NCI-H2196 (cell line): ENCODE measurements at regions not wholly inside any gene's neighbourhood (a gene's known extent, or its start where the extent isn't known, plus 50 kb on each side); places are given as distances from the start of the nearest gene placed in this dataset.

Experiments
- DNase-seq: peaks from one replicate; lab custom pipeline; 2025; ENCODE audit not compliant: unreplicated experiment; lab: John Stamatoyannopoulos, UW

- no peak for DNase-seq
These were observed 65.3 kb upstream of the ZMIZ1 start for GRCh38 chr10:79003183-79004100.

- DNase-seq, result no peak
These were observed 64.5 kb upstream of the ZMIZ1 start for GRCh38 chr10:79004311-79004710.

DNA sequence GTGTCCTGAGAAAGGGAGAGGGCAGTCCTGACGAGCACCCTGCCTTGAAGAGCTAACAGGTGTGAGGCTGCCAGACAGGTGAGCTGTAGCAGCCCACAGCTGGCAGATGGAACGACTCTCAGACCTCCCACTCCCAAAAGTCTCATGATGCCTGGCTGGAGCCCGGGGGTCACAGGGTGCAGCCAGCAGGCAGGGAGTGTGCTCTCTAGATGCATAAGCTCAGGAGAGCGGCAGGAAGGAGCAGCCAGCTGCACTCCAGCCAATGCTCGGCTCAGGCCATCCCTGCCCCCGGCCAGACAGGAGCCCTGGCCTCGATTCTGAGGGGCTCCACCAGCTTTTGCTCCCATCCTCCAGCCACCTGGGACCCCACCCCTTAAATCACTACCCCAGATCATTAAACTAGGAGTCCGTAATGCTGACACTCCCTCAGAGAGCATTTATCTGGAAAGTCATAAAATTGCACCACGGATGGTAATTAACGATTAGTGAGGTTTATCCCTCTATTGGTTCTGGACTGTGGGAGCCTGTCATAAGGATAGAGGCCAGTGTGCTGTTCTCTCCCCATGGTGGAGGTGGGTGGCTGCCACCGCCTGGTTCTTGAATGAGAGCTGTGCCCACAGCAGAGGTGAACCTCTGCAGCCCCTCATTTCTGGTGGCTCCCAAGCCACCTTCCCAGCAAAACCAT lies 63.5 kb upstream of the ZMIZ1 start:
- no peak for DNase-seq

DNA sequence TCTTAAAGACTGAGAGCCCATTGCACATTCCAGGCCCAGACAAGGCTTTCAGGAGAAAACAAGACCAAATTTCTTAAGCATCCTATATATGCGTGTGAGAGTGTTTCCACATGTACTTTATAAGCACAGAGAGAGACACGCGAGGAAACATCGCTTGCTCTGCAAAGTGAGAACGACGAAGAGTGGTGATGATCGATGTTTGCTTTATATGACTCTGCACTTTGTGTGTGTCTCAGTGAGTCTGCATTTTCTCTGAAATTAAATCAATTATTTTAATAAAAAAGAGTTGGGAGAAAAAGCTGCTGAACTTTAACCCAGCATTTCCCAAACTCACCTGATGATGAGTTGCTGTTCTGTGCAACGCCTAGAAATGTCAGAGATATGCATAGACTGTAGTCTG lies 61.7 kb upstream of the ZMIZ1 start:
- DNase-seq, result no peak

DNA sequence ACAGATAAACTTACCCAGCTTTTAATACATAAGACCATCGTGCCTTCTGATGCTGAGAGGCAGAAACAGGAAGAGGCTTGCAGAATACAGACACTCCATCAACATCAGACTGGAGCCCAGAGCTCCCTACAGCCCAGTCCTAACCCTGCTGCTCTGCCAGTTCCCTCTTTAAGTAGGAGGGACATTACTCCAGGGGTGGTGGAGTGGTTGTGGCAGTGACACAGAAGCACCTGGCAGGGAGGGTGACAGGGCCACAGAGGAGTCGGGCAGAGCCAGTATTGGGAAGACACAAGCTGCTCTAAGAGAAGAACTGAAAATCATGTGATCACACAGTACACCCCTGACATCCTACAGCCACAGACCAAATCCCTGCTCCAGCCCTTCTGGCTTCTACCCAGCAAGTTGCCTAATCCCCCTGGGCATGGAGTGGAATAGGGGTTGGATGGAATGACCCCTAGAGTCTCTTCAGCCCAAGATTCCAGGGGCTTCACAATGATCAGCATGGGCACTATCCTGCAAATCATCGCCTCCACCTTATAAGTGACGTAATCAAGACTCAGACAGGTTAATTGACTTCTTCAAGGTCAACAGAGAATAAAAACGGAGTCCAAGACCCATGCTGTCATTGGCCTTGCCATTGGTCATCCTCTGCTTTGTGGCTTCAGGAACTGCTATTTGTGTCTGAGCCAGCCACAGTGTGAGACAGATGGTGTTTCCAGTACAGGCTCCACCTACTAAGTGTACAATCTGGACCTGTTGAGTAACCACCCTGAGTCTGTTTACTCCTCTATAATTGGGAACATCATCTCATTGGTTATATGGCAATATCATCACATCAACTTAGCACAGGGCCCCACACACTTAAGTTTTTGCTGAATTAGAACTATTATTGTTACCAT lies 61.1 kb upstream of the ZMIZ1 start:
- DNase-seq, result no peak

DNA sequence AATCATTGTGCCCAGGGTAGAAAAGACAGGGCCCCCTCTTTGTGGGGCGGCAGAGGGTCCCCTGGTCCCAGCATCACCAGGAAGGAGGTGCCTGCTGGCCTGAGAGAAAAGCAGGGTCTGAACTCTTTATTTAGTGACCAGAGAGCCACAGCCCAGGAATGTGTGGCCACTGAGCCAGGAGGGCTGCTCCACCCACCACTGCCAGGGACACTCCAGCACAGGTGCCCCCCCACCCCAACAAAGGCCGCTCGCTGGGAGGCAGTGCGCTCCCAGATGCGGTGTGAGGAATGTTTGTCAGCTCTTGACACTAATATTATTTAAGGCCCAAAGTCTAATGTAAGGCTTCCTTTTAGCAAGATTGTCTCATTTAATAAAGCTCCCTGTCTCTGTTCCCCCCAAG lies 59.6 kb upstream of the ZMIZ1 start:
- no peak for DNase-seq

DNA sequence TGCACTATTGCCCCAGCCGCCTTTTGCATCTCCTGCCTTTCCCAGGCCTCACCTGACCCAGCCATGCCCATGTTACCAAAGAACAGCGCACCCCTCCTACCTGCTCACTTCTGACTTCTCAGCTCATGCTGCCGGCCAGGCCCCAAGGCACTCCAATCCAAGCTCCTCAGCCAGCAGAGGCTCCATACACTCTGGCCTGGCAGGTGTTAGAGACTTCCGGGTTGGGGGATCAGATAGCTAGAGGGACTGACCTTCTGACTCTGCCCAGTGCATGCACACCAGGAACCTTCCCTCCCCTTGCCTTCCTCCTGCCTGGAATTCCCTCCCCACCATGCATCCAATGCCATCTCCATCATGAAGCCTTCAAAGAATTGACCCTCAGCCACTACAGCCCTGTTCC lies 56.2 kb upstream of the ZMIZ1 start:
- no peak for DNase-seq

GRCh38 chr10:79013406-79013987 lies 55.3 kb upstream of the ZMIZ1 start:
- no peak for DNase-seq

DNA sequence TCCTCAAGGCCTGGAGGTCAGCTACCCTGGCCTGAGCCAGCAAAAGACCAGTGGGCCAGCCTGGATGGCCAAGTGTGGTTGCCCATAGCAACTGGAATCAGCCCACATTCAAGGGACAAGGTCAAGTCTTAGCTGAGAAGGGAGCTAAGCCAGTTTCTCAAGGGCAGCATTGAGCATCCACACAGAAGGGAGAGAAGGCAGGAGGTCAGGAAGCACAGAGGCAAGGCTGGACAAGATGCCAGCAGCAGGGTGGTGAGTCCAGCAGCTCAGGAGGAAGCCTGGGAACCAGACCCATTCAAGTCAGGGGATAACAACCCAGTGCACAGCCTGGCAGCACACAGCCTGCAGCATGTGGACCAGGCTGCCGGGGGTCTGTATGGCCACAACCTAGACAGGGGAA lies 54.0 kb upstream of the ZMIZ1 start:
- DNase-seq, result no peak

DNA sequence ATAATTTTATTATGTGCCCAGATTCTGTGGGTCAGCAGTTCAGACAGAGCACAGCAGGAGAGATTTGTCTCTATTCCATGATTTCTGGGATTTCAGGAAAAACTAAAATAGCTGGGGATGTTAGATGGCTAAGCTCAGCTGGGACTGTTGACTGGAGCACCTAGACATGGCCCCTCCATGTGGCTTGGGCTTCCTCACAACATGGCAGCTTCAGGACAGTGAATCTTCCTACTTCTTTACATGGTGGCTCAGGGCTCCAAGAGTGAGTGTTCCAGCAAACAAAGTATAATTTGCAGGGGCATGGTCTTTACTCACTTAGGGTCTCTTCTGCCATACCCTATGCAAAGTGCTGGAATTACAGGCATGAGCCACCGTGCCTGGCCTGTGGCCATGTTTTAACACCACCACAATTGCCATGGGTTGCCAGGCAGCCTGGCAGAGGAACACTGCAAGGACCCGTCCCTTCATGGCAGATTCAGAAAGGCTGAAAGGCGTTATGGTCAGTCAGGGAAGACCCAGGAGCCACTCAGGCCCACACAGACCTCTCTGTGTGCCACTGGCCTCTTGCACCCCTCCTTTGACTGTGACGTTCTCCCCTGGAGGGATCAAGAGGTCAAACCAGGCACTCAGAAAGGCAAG lies 50.8 kb upstream of the ZMIZ1 start:
- no peak for DNase-seq

DNA sequence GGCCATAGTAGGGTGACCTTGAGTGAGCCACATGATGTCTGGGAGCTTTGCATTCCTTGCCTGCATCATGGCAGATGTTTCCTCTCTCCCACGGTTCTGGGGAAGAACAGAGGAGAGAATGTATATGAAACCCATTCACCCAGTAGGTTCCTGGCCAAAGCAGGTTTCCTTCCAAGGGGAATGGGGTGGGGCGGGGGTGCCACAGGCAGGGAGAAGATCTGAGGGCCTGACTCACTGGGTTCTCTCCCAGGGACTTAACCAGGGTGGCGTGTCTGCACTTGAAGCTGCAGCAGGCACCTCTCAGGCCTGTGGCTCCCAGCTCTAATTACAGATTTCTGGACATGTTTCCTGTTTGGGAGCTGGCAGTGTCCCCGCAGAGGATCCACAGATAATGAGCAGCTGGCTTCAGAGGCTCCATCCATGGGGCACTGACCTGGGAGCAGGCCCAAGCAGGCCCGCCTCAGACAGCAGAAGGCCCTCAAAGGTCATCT lies 50.2 kb upstream of the ZMIZ1 start:
- peak; percentile 72 for DNase-seq
